ENCODE measurements at regions not wholly inside any gene's neighbourhood (a gene's known extent, or its start where the extent isn't known, plus 50 kb on each side); places are given as distances from the start of the nearest gene placed in this dataset.

DNA sequence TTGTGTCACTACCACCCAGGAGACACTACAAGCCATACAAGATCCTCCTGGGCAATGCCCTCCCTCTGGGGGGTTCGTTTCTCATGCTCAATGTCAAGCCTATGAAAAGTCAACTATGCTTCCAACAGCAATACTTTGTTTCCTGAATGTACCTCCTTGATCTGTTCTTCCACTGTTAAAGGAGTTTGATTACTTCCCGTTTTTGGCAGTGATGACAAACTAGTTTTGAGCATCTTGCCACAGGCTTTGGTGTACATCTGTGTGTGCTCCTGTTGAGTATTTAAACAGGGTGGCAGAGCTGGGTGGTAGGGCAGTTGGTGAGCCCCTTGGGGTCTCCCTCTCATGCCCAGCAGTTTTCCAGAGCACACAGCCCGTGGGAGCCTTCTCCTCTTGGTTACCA is 81.4 kb downstream of the IL12A start:
- no peaks in the 10 kb centered on the region for H3K36me3 ChIP-seq (ENCODE audit: control insufficient read depth in 2 of 4, insufficient read depth in 4 of 4, low read length in 3 of 4)
- ChIA-PET POLR2A (ENCODE audit: partially characterized antibody) (no interaction called here), CTCF (ENCODE audit: partially characterized antibody) (interaction anchor here (1.5 to 1.6 kb wide), 2 partner anchors 8 to 18 kb away, joined by 3 read pairs; no protein-coding TSS in a partner anchor)
- no peak overlapping the region for H3K9ac ChIP-seq (replicated peaks in 1 of 4; ENCODE audit: extremely low read depth in 1 of 4, low read depth in 3 of 4, low read length in 3 of 4)
- H2BK5ac ChIP-seq (ENCODE audit: low read depth, low read length): no peak overlapping the region
- H2BK120ac ChIP-seq (replicated peaks; ENCODE audit: low read depth, low read length): no peak overlapping the region
- no peaks in the 10 kb centered on the region for H3K4me1 ChIP-seq (replicated peaks in 1 of 4; ENCODE audit: control insufficient read depth in 3 of 4, insufficient read depth in 4 of 4, low read length in 3 of 4)
- no peak overlapping the region for H4K8ac ChIP-seq (ENCODE audit: extremely low read depth, insufficient read depth, low read length)
- H3K4ac ChIP-seq (replicated peaks; ENCODE audit: insufficient read length, low read depth, low read length): no peak overlapping the region
- H4K5ac ChIP-seq (ENCODE audit: insufficient read length, low read depth, low read length): no peak overlapping the region
- no peaks in the 10 kb centered on the region for H3K79me2 ChIP-seq (ENCODE audit: control insufficient read depth in 1 of 2, insufficient read depth in 2 of 2, low read length in 2 of 2)
- WGBS, 2 experiments (ENCODE audit: extremely low coverage in 1 of 2, insufficient coverage in 1 of 2, insufficient read length in 1 of 2, insufficient replicate concordance in 2 of 2, low coverage in 1 of 2, low lambda C conversion rate in 2 of 2, missing lambda C conversion rate in 1 of 2): 86% methylated on average over 3 of the region's 3 CpGs; no CpG with 5 or more reads in 1 of the 2 experiments
- H3K56ac ChIP-seq (replicated peaks; ENCODE audit: insufficient read length, low read depth, low read length): no peak overlapping the region
- H3K27ac ChIP-seq (ENCODE audit: low read depth, low read length): no peak overlapping the region
- no peak overlapping the region for H3K14ac ChIP-seq (ENCODE audit: insufficient read length)
- H3K79me1 ChIP-seq (ENCODE audit: low read depth, low read length): no peaks in the 10 kb centered on the region
- no peak overlapping the region for H2BK12ac ChIP-seq (ENCODE audit: low read depth, low read length)
- H3K27me3 ChIP-seq (replicated peaks in 1 of 4; ENCODE audit: control insufficient read depth in 3 of 4, extremely low read depth in 1 of 4, insufficient read depth in 3 of 4, low read length in 3 of 4): no peaks in the 10 kb centered on the region
- H3K9me3 ChIP-seq (ENCODE audit: insufficient read depth in 2 of 2, low read depth in 1 of 2, low read length in 1 of 2): no peaks in the 10 kb centered on the region
- no peaks in the 10 kb centered on the region for H3K23me2 ChIP-seq (ENCODE audit: low read depth, low read length)
- no peak overlapping the region for H4K91ac ChIP-seq (replicated peaks; ENCODE audit: insufficient read length, low read length)
- FAIRE-seq: no peak
- no peaks in the 10 kb centered on the region for H4K20me1 ChIP-seq (replicated peaks in 1 of 2; ENCODE audit: control insufficient read depth in 1 of 2, insufficient read depth in 2 of 2, low read length in 2 of 2)
- DNase-seq (ENCODE audit: low read depth in 1 of 2, low spot score in 2 of 2): no peak
- no peak overlapping the region for H3K18ac ChIP-seq (ENCODE audit: extremely low read depth, low read length)
- TF ChIP-seq HDAC2 (IDR thresholded peaks at IDR 0.05; ENCODE audit: borderline replicate concordance in 1 of 2, low read depth in 2 of 2, low read length in 2 of 2): no peak
- TF ChIP-seq BRCA1 (IDR thresholded peaks at IDR 0.05; ENCODE audit: low read depth, low read length): no peak
- TF ChIP-seq GABPA (IDR thresholded peaks at IDR 0.05; ENCODE audit: borderline replicate concordance, insufficient read depth, low read length): no peak
- no peak for TF ChIP-seq TEAD4 (IDR thresholded peaks at IDR 0.05; ENCODE audit: low read depth, low read length)
- TF ChIP-seq SP4 (IDR thresholded peaks at IDR 0.05; ENCODE audit: low read length): no peak
- H2AK5ac ChIP-seq (ENCODE audit: low read depth, low read length): no peak overlapping the region
- H3K4me2 ChIP-seq (ENCODE audit: insufficient read depth in 1 of 2, low read depth in 2 of 2, low read length in 2 of 2): no peak overlapping the region
- H2AFZ ChIP-seq (ENCODE audit: low read length): no peak overlapping the region
- no peak overlapping the region for H2BK20ac ChIP-seq (ENCODE audit: low read length)
- H3K23ac ChIP-seq (ENCODE audit: insufficient read length): no peak overlapping the region
- no peak overlapping the region for H3K4me3 ChIP-seq (ENCODE audit: extremely low read depth in 1 of 4, insufficient read depth in 2 of 4, low read depth in 3 of 4, low read length in 4 of 4)
- no peak overlapping the region for H2BK15ac ChIP-seq (ENCODE audit: low read length)

Measured in H1 (cell line).